Anterior cingulate cortex (tissue), 58 donors: ENCODE measurements at regions not wholly inside any gene's neighbourhood (a gene's known extent, or its start where the extent isn't known, plus 50 kb on each side); places are given as distances from the start of the nearest gene placed in this dataset.

ENCODE experiments used
- DNase-seq, 58 donors: peaks; one replicate each; lab custom pipeline; 2025; lab: John Stamatoyannopoulos, UW

- no peak for DNase-seq
These were observed 1198.9 kb upstream of the PCDH7 start for GRCh38 chr4:29521281-29521680.

GRCh38 chr4:29536745-29537144 is 1183.4 kb upstream of the PCDH7 start:
- no peak for DNase-seq

- DNase-seq = no peak
These were observed 1181.1 kb upstream of the PCDH7 start for GRCh38 chr4:29538889-29539646.

GRCh38 chr4:29540439-29541102 is 1179.6 kb upstream of the PCDH7 start:
- DNase-seq = no peak

- peak in 7 of 58 donors; percentile 0 to 3 (median 2) for DNase-seq
These were observed 1178.4 kb upstream of the PCDH7 start for GRCh38 chr4:29541757-29542156.

DNA sequence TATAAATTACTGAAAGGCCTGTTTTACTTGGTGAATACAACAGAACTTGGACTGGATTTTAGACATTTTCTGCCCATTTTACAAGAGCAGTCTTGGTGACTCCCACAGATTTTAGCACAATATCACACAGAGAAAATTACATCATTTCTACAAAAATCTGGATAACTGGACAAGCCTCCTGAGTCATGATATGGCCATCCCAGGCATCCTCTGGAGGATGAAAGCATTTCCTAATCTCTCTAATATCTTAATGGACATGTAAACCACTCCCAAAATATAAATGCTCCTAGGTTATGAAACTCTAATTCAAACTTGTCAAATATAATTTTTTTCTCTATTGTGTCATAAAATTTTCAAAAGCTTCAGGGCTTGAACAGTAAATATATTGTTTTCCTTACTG is 1170.8 kb upstream of the PCDH7 start:
- DNase-seq = peak in 1 of 58 donors; percentile 21

GRCh38 chr4:29551821-29552220 is 1168.3 kb upstream of the PCDH7 start:
- no peak for DNase-seq

DNA sequence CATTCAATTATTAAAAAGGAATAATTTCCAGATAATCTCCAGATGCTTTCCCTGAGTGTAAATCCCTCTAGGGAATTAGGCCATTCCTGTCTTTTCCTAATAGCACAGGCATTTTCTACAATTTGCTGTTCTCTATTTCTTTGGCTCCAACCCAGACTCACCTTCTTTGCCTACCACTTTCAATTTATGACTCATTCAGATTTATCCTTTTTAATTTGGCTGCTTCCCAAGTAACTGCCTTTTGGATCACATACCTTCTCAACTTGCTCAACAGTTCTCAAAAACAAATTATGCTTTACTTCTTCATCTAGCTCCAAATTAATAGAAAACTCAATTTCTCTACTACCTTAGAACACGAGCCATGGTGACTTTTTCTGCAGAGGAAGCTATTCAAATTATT is 1166.3 kb upstream of the PCDH7 start:
- DNase-seq = no peak

DNA sequence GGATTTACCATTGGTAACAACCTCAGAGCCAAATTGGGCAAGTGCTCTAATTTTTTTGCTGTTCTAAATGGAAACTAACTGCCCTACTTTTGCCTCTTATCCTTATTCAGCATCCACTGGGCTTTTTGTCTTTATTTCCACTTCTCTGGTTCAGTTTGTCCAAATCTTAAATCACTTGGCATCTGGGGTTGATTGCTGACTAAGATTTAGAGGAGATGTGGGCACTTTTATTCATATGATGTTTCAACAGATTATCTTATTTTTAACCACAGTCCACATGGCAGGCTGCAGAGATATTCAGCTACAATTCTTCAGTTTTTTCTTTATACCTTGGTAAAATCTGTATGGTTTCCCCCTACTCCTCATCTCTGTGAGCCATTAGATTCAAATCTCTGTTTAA is 1161.4 kb upstream of the PCDH7 start:
- DNase-seq = peak in 2 of 58 donors; percentile 36 to 42

DNA sequence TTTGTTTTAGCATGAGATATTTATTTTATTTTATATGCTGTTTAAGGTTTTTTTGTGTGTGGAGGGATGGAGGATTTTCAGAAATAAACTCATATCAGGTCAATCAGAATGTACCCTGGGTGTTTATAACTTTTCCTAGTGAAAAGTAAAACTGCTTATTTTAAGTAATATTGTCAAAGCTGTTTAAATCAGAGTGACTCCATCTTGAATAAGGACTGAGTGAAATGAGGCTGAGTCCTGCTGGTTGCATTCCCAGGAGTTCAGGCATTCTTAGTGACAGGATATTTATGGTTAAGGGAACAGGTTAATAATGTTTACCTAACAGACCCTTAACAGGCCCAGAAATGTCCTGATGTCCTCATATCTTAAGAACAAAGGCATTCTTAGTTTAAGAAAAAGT is 1160.9 kb upstream of the PCDH7 start:
- DNase-seq = no peak

DNA sequence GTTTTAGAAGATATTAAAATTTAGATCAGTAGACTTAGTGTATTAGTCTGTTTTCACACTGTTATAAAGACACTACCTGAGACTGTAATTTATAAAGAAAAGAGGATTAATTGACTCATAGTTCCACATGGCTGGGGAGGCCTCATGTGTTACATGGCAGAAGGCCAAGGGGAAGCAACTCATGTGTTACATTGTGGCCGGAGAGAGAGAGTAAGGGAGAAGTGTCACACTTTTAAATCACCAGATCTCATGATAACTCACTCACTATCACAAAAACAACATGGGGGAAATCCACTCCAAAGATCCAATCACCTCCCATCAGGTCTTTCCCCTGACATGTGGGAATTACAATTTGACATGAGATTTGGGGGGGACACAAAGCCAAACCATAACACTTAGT is 1159.7 kb upstream of the PCDH7 start:
- DNase-seq = no peak

GRCh38 chr4:29565256-29565655 is 1154.9 kb upstream of the PCDH7 start:
- DNase-seq = no peak

DNA sequence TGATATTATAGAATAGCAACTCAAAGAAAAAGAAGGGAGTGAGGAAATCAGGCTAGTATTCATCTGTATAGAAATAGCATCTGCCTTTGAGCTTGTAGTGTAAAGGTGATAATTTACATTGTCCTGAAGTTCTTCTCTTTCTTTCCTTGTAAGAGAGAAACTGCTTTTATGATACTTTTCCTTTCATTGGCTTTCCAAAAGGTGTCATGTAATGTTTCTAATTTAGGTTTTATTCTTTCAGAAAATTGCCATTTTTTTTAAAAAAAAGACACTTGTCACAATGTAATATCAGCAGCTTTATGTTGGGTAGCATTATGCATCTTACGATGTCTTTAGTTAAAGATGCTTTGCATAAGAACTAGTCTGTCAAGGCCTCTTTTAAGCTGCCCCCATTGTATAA is 1153.8 kb upstream of the PCDH7 start:
- DNase-seq = no peak

DNA sequence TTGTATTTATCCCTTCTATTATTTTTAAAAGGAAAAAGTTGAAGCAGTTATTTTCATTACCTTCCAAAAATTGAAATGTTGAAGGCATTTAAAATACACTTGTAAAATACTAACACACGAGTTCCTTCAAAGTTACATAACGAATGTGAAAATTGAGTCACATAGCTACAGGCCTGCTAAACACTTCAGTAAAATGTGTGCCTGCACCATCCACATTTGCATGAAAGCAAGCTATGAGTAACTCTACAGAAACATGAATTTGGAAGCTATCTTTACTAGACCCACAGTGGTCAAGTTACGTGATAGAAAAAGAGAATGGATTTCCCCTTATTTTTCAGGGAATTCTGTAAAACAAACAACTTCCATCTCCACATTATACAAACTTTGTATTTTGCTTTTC is 1148.8 kb upstream of the PCDH7 start:
- peak in 2 of 58 donors; percentile 1 to 3 for DNase-seq

GRCh38 chr4:29578329-29578728 is 1141.8 kb upstream of the PCDH7 start:
- no peak for DNase-seq

DNA sequence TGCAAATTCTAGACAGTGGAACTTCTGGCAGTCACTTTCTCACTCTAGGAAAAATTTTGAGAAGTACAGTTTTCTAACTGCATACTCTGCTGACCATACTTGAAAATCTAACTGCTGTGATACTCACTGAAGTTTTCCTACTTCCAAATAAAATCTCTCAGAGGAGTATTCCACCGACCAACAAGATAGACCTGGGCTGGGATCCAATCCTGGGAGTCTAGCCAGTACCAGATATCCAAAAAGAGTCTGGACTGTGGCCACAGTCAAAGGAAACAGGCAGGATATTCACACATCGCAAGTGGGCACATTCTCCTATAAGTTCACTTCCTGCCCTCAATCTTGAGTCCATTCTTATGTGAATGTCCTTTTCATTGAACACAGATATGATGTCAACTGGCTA is 1138.7 kb upstream of the PCDH7 start:
- peak in 36 of 58 donors; percentile 0 to 66 (median 18) for DNase-seq

DNA sequence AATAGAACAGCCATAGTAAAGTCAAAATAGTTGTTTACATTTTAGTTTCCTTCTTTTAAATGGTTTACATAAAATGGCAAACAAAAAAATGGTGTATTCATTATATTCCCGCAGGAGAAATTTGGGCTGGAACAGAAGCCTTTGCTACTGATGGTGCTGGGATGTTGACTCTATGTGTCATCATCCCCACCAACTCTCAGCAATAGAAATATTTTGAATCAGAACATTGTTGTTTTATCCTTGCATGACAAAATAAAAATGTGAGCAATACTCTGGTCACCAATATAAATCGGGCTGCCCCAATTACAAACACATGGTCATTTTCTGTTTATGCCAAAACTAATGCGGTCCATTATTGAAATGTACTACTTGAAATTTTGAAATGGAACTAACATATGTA is 1131.6 kb upstream of the PCDH7 start:
- DNase-seq = no peak

DNA sequence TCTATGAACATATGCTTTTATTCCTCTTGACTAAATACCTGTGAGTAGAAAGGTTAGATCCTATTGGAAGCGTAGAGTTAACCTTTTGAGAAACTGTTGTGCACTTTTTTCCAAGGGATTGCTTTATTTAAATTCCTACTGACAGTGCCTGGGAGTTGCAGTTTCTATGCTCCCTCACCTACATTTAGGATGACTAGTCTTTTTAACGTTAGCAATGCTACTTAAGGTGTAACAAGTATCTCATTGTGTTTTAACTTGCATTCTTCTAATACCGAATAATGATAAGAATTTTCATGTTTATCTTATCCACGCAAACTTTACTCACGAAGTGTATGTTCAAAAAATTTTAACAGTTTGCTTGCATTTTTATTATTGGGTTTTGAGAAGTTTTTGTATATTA is 1123.9 kb upstream of the PCDH7 start:
- no peak for DNase-seq

GRCh38 chr4:29619168-29619567 is 1101.0 kb upstream of the PCDH7 start:
- no peak for DNase-seq

DNA sequence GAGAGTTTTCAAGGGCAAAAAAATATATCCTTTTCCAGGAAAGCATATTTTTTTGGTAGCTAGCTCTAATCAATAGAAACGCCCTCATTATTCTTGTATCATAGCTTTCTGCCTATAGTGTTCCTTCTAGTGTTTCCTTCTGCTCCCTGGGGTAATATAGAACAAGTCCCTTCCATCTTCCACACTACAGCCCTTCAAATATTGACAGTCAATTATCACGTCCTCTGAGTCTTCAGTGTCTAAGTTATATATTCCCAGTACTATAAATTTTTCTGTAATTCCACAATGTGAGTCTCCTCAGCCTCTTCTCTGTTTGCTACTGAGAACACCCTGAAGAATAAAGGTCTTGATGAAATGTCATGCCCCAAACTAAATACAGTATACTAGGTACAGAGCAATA is 1088.0 kb upstream of the PCDH7 start:
- DNase-seq = no peak

DNA sequence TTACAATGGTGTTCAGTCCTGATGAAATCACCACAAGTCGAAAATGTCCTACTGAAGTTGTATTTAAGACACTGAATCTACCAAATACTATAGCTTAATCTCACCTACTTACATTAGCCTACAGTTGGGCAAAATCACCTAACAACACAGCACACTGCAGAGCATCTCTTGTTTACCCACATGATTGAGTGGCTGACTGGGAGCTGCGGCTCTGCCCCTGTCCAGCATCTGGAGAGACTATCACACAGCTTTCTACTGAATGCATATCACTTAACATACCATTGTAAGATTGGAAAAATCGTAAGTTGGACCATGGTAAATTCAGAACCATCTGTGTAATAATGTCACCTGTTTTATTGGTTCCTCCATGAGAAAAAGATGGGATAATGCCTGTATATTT is 1083.2 kb upstream of the PCDH7 start:
- no peak for DNase-seq

DNA sequence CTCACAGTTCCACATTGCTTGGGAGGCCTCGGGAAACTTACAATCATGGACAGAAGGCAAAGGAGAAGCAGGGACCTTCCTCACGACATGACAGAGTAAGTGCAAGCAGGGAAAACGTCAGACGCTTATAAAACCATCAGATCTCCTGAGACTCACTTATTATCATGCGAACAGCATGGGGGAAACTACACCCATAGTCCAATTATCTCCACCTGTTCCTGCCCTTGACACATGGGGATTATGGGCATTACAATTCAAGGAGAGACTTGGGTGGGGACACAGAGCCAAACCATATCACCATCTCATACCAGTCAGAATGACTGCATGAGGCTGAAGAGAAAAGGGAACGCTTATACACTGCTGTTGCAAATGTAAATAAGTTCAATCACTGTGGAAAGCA is 1066.9 kb upstream of the PCDH7 start:
- no peak for DNase-seq
